ENCODE measurements at regions not wholly inside any gene's neighbourhood (a gene's known extent, or its start where the extent isn't known, plus 50 kb on each side); places are given as distances from the start of the nearest gene placed in this dataset.

DNA sequence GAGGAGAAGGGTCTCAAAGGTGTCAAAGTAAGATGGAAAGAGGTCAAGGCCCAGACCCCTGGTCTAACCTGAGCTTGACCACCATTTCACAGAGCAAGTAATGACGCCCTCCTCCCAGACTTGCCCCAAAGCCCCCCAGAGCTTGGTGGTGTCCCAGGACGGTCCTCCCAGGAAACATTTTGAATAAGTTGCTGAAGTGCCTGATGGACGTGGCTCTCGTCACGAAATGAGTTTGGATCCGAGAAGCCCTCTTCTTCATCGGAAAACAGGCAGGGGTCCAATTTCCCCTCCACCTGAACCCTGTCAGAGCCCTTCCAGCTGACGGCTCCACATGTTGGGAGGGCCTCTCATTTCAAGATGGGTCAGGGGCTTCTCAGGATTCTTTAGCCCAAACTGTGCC lies 54.5 kb upstream of the TPM4 start:
- no peak overlapping the region for H3K4me3 ChIP-seq
- no peak overlapping the region for H3K27ac ChIP-seq

GRCh38 chr19:16022251-16022650 lies 54.0 kb upstream of the TPM4 start:
- no peak overlapping the region for H3K4me3 ChIP-seq
- no peak overlapping the region for H3K27ac ChIP-seq

- no peak overlapping the region for H3K27ac ChIP-seq
- no peak overlapping the region for H3K4me3 ChIP-seq
Observed at GRCh38 chr19:16022681-16023080, 53.6 kb upstream of the TPM4 start.

DNA sequence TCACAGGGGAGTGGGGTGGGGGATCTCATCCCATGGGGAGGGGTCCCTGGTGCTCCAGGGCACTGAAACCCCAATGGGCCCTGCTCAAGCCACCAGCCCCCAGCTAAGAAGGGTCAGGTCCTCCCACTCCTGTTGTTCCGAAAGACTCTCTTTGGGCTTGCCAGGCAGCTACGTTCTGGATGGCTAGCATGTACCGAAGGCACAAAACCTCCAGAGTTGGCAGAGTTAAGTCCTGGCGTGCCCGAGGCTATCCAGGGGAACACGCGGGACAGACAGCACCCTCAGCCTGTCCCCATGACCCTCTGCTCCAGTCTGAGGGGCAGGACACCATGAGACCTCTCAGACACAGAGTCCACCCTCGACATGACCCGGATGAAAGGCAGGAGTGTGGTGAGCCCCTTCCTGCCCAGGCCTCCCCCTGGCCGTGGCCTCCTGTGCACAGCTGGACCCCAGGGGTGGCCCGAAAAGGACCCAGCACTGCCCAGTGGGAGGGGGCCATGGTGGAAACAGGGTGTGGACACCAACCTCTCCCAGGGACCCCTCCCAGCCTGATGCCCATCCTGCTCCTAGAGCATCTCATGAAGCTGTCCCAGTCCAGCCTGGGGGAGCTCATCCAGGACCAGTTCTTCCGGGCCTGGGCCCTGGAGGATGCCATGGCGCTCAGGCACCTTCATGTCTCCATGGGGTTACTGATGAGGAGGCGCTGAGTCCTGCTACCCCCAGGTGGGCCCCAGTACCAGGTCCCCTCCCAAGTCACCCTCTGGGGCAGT lies 53.0 kb upstream of the TPM4 start:
- Histone ChIP-seq H3K27ac (no peak overlapping the region), H3K4me3 (no peak overlapping the region)

DNA sequence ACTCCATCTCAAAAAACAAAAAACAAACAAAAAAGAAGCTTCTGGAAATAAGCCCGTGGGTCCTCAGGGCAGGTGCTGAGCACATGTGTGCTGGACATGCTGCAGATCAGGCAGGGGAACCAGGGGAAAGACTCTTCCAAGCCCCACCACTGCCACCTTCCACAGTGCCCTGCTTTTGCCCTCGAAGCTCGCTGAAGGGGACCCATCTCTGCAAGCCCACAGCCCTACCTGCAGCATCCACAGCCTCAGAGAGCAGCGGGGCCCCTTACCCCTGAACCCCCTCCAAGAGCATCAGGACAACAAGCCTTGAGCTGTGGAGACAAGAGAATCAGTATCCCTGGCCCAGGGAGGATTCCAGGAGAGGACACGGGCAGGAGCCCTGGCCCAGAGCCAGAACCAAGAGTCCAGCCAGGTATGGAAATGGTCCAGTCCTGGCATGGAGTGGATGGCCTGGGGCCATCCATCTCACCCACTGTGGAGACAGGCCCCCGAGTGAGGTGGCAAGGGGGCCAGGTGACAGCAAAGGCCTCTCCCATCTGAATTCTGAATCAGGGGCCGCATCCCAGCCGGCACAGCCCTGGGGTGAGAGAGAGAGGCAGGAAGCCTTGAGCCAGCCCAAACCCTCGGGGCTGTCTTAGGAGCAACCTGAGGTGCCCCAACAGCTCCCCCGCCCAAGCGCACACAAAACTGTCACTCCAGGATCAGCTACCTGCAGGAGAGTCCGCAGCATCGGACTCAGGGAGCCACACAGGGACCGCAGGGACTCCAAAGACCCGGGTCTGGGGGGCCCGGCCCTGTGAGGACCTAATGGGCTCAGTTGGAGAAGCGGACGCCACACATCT lies 51.8 kb upstream of the TPM4 start:
- Histone ChIP-seq H3K4me3 (no peak overlapping the region), H3K27ac (no peak overlapping the region)

GRCh38 chr19:16025108-16026101 lies 50.9 kb upstream of the TPM4 start:
- Histone ChIP-seq H3K27ac (no peak overlapping the region), H3K4me3 (no peak overlapping the region)

- H3K4me3 ChIP-seq: no peak overlapping the region
- H3K27ac ChIP-seq: no peak overlapping the region
Observed at GRCh38 chr19:16026131-16026530, 50.2 kb upstream of the TPM4 start.
